Keratinocyte (primary cell): ENCODE measurements at regions not wholly inside any gene's neighbourhood (a gene's known extent, or its start where the extent isn't known, plus 50 kb on each side); places are given as distances from the start of the nearest gene placed in this dataset.

Source experiments
- DNase-seq: peaks from one replicate; pipeline ENCODE4 v3.0.0-alpha.2; 2011; ENCODE audit warnings: low read depth, missing footprints, low spot score
- FAIRE-seq: peaks from 2 replicates; lab custom pipeline; 2011; peaks lifted over from hg19 to GRCh38; lab: Jason Lieb, UNC
- H2AFZ ChIP-seq: 2 replicates; pipeline ENCODE4 v1.6.0; 2012; ENCODE audit warnings: low read length, control low read depth, inconsistent platforms; ENCODE audit not compliant: control insufficient read depth
- H3K27ac ChIP-seq: 2 replicates; pipeline ENCODE4 v1.5.1; 2011; ENCODE audit warnings: low read length; ENCODE audit not compliant: control insufficient read depth, insufficient read depth
- H3K27me3 ChIP-seq: 3 replicates; pipeline ENCODE4 v1.6.0; 2011; ENCODE audit warnings: low read length; ENCODE audit not compliant: control insufficient read depth, insufficient read depth; ENCODE audit errors: extremely low read depth
- H3K36me3 ChIP-seq, 2 experiments: 2 replicates in 1 of 2; 3 replicates in 1 of 2; pipeline ENCODE4 v1.5.1; 2011; ENCODE audit warnings: low read length in 2 of 2, mild to moderate bottlenecking in 1 of 2; ENCODE audit not compliant: control insufficient read depth in 2 of 2, insufficient read depth in 2 of 2; ENCODE audit errors: extremely low read depth in 1 of 2
- H3K4me1 ChIP-seq: 3 replicates; pipeline ENCODE4 v1.5.1; 2011; ENCODE audit warnings: low read length; ENCODE audit not compliant: control insufficient read depth, insufficient read depth; ENCODE audit errors: extremely low read depth
- H3K4me2 ChIP-seq: 3 replicates; pipeline ENCODE4 v1.6.0; 2011; ENCODE audit warnings: low read depth, low read length; ENCODE audit not compliant: control insufficient read depth, insufficient read depth; ENCODE audit errors: extremely low read depth
- H3K4me3 ChIP-seq, 3 experiments: fragments of 200-600 bp in 1 of 3; sonication (generic) in 1 of 3; 2 replicates in 2 of 3; 3 replicates in 1 of 3; pipeline ENCODE4 v1.5.1; 2011 to 2016; ENCODE audit warnings: low read length in 3 of 3, mild to moderate bottlenecking in 3 of 3, control low read depth in 2 of 3, inconsistent platforms in 1 of 3, low read depth in 1 of 3, mixed read lengths in 1 of 3, mixed run types in 1 of 3, moderate library complexity in 1 of 3; ENCODE audit not compliant: control insufficient read depth in 2 of 3, insufficient read depth in 2 of 3; ENCODE audit errors: extremely low read depth in 1 of 3
- H3K79me2 ChIP-seq: 2 replicates; pipeline ENCODE4 v1.6.0; 2012; ENCODE audit warnings: low read length; ENCODE audit not compliant: control insufficient read depth, insufficient read depth
- H3K9ac ChIP-seq: 3 replicates; pipeline ENCODE4 v1.6.0; 2011; ENCODE audit warnings: low read length; ENCODE audit not compliant: control insufficient read depth, insufficient read depth; ENCODE audit errors: extremely low read depth
- H3K9me1 ChIP-seq: 3 replicates; pipeline ENCODE4 v1.6.0; 2011; ENCODE audit warnings: low read length; ENCODE audit not compliant: control insufficient read depth, insufficient read depth; ENCODE audit errors: extremely low read depth
- H3K9me3 ChIP-seq: 2 replicates; pipeline ENCODE4 v1.5.1; 2012; ENCODE audit warnings: low read depth, low read length; ENCODE audit not compliant: control insufficient read depth
- H4K20me1 ChIP-seq: 3 replicates; pipeline ENCODE4 v1.6.0; 2011; ENCODE audit warnings: low read length; ENCODE audit not compliant: control insufficient read depth, insufficient read depth; ENCODE audit errors: extremely low read depth
- EZH2 ChIP-seq: IDR thresholded peaks from one replicate; pipeline ENCODE4 v1.6.1; 2012; ENCODE audit warnings: inconsistent platforms, mild to moderate bottlenecking, low read length, moderate library complexity
- dilution Hi-C: fragments of 300-500 bp; cut with MboI; formaldehyde crosslinking; loops from one replicate; pipeline ENCODE4 v1.7.0; 2020; ENCODE audit warnings: low sequenced_read_pairs; ENCODE audit not compliant: extremely low pct_ligation_motif_present
- TF ChIP-seq, protein P1 (sequence below), 3 experiments: IDR thresholded peaks in 1 of 3; conservative IDR thresholded peaks in 1 of 3; optimal IDR thresholded peaks in 1 of 3; 2 replicates in 2 of 3; 3 replicates in 1 of 3; pipeline versions ENCODE3 to v1.5.1; 2011; ENCODE audit warnings: low read length in 3 of 3, mild to moderate bottlenecking in 3 of 3, moderate library complexity in 2 of 3, control low read depth in 1 of 3, inconsistent platforms in 1 of 3; ENCODE audit not compliant: insufficient read depth in 2 of 3; ENCODE audit errors: extremely low read depth in 1 of 3

DNA sequence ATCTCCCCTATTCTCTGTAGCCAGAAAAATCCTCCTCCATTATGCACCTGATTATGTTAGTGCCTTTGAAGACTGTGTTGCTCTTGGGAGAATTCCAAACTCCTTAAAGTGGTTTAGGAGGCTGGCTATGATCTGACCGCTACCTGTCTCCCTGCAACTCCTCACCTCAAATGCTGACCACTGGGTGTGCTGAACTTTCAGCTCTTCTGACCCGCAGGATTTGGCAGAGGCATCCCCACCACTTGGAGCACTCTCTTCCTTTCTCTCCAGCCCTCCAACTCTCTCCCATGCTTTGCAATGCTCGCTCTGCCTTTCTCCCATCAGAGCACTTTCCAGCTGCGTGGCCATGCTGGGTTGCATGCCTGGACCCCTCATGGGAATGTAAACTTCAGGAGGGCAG is 227.6 kb downstream of the RPS24 start:
- H3K27me3 ChIP-seq = no peaks in the 10 kb centered on the region
- no peak overlapping the region for H3K9ac ChIP-seq
- no peaks in the 10 kb centered on the region for H3K36me3 ChIP-seq
- H3K9me3 ChIP-seq = no peaks in the 10 kb centered on the region
- DNase-seq (no peak), FAIRE-seq (no peak)
- no peaks in the 10 kb centered on the region for H3K79me2 ChIP-seq
- no peak overlapping the region for H3K4me3 ChIP-seq
- H3K9me1 ChIP-seq = no peaks in the 10 kb centered on the region
- dilution Hi-C loops = no loop called here
- H3K4me1 ChIP-seq = peaks cover 2% of the 10 kb centered on the region
- no peak overlapping the region for H2AFZ ChIP-seq
- TF ChIP-seq, protein P1, sequence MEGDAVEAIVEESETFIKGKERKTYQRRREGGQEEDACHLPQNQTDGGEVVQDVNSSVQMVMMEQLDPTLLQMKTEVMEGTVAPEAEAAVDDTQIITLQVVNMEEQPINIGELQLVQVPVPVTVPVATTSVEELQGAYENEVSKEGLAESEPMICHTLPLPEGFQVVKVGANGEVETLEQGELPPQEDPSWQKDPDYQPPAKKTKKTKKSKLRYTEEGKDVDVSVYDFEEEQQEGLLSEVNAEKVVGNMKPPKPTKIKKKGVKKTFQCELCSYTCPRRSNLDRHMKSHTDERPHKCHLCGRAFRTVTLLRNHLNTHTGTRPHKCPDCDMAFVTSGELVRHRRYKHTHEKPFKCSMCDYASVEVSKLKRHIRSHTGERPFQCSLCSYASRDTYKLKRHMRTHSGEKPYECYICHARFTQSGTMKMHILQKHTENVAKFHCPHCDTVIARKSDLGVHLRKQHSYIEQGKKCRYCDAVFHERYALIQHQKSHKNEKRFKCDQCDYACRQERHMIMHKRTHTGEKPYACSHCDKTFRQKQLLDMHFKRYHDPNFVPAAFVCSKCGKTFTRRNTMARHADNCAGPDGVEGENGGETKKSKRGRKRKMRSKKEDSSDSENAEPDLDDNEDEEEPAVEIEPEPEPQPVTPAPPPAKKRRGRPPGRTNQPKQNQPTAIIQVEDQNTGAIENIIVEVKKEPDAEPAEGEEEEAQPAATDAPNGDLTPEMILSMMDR (optimal IDR thresholded peaks at IDR 0.05 in 1 of 3, IDR thresholded peaks at IDR 0.05 in 1 of 3, conservative IDR thresholded peaks at IDR 0.05 in 1 of 3; ENCODE audit: extremely low read depth in 1 of 3, insufficient read depth in 2 of 3, low read length in 3 of 3) = no peak
- TF ChIP-seq EZH2 = no peak
- H3K27ac ChIP-seq = no peak overlapping the region
- H3K4me2 ChIP-seq = no peak overlapping the region
- H4K20me1 ChIP-seq = no peaks in the 10 kb centered on the region

DNA sequence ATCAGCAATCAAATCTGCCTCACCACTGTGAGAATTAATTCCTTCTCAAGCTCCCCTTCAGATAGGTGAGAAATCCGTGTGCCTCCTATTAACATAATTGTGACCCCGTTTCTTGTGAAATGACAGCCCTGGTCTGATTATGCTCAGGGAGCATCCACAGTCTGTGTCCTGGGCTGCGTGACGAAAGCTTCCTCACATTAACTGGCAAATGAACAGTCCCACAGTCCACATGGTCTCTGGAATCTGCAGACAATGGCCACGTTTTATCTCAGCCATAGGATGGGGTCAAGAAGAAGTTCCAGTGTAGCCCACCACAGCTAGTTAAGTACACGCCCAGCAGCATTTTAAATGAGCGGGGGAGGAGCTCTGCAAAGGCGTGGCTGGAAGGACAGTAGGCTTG is 229.2 kb downstream of the RPS24 start:
- FAIRE-seq = no peak
- dilution Hi-C loops = no loop called here
- TF ChIP-seq, protein P1 (optimal IDR thresholded peaks at IDR 0.05 in 1 of 3, IDR thresholded peaks at IDR 0.05 in 1 of 3, conservative IDR thresholded peaks at IDR 0.05 in 1 of 3; ENCODE audit: extremely low read depth in 1 of 3, insufficient read depth in 2 of 3, low read length in 3 of 3) = no peak
- TF ChIP-seq EZH2 = no peak
- H3K9ac ChIP-seq = no peak overlapping the region
- H3K4me1 ChIP-seq = no peaks in the 10 kb centered on the region
- H4K20me1 ChIP-seq = no peaks in the 10 kb centered on the region
- no peaks in the 10 kb centered on the region for H3K9me3 ChIP-seq
- no peak overlapping the region for H3K4me3 ChIP-seq
- H3K79me2 ChIP-seq = no peaks in the 10 kb centered on the region
- no peaks in the 10 kb centered on the region for H3K9me1 ChIP-seq
- H3K36me3 ChIP-seq = no peaks in the 10 kb centered on the region
- no peaks in the 10 kb centered on the region for H3K27me3 ChIP-seq
- H3K27ac ChIP-seq = no peak overlapping the region
- no peak overlapping the region for H2AFZ ChIP-seq
- no peak for DNase-seq
- H3K4me2 ChIP-seq = no peak overlapping the region
